Ecto neural progenitor cell (in vitro differentiated cells): ENCODE measurements at regions not wholly inside any gene's neighbourhood (a gene's known extent, or its start where the extent isn't known, plus 50 kb on each side); places are given as distances from the start of the nearest gene placed in this dataset.
"Not testable (repeated sequence)": the region's sequence is repeated elsewhere in the genome, so short reads cannot be mapped to it uniquely, and the experiment has no call there.

Experiments
- DNase-seq: peaks from one replicate; pipeline ENCODE4 v3.0.0-alpha.2; 2018; ENCODE audit warnings: low spot score

GRCh38 chr5:34096033-34096432 is 53.0 kb upstream of the C1QTNF3 start:
- DNase-seq = not testable (repeated sequence)

DNA sequence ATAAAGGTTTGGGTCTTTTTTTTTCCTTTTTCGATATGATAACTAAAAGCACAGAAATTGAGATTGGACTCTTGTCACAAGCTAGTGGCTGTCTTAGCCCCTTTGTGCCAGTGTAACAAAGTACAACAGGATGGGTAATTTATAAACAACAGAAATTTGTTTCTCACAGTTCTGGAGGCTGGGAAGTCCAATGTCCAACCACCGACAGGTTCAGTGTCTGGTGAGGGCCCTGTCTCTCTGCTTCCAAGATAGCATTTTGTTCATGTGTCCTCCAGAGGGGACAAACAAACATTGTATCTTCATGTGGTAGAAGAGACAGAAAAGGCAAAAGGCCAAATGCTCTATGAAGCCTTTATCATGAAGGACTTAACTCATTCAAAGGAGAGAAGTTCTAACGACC is 56.9 kb upstream of the C1QTNF3 start:
- not testable (repeated sequence) for DNase-seq

DNA sequence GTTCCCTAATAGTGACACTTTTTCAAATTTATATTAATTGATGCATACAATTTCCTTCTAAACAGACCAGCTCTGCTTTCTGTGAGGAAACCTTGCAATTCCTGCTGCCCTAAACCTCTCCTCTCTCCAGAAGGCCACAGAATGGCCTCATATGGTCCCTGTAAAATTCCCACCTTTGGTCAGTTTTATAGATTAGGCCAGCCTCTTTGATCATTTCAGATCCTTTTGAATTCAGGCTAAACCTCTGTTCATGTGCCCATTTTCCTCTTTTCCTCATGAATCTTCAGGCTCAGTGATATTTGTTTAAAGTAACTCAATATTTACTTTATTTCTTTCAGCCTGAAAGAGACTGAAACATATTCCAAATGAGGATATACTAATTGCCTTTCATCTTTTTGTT is 58.6 kb upstream of the C1QTNF3 start:
- DNase-seq = not testable (repeated sequence)

GRCh38 chr5:34108897-34109296 is 65.9 kb upstream of the C1QTNF3 start:
- DNase-seq = not testable (repeated sequence)

GRCh38 chr5:34124280-34124679 is 81.3 kb upstream of the C1QTNF3 start:
- not testable (repeated sequence) for DNase-seq

DNA sequence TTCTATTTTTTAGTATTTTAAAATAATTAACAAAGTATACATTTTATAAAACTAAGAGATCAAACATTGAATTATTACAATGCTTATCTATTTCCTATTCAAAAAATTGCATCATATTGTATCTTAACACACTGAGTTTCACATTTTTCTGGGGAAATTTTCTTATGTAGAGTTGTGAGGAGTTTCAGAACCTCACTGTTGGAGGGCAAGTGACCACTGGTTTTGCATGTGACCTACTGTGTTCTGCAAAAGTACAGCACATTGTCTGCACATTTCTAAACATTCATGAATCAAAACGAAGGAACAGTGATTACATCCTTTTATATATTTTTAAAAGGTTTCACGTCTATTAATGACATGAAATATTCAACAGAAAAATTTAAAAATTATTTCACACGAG is 82.3 kb upstream of the C1QTNF3 start:
- DNase-seq = not testable (repeated sequence)

DNA sequence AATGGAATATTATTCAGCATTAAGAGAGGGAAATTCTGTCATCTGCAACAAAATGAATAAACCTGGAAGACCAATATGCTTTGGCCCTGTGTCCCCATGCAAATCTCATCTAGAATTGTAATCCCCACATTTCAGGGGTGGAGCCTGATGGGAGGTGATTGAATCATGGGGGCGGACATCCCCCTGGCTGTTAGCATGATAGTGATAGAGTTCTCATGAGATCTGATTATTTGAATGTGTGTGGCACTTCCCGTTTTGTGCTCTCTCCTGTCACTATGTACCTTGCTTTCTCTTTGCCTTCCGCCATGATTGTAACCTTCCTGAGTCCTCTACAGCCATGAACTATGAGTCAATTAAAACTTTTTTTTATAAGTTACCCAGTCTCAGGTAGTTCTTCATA is 83.7 kb upstream of the C1QTNF3 start:
- not testable (repeated sequence) for DNase-seq

DNA sequence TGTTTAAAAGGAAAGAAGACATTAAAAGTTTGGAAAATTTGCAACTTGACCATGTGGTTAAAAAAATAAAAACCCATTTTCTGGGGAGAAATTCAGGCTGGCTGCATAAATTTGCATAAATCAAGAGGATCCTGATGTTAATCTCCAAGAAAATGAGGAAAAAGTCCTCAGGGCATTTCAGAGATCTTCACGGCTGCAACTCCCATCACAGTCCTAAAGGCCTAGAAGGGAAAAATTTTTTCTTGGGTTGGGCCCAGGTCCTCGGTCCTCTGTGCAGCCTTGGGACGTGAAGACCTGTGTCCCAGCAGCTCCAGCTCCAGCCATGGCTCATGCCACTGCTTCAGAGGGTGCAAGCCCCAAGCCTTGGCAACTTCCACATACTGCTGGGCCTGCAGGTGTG is 84.8 kb upstream of the C1QTNF3 start:
- DNase-seq = not testable (repeated sequence)

GRCh38 chr5:34128890-34129289 is 85.9 kb upstream of the C1QTNF3 start:
- not testable (repeated sequence) for DNase-seq

- not testable (repeated sequence) for DNase-seq
Observed at GRCh38 chr5:34154988-34155387, 112.0 kb upstream of the C1QTNF3 start.

GRCh38 chr5:34156703-34157414 is 113.8 kb upstream of the C1QTNF3 start:
- not testable (repeated sequence) for DNase-seq

GRCh38 chr5:34160904-34161303 is 117.9 kb upstream of the C1QTNF3 start:
- DNase-seq = not testable (repeated sequence)

DNA sequence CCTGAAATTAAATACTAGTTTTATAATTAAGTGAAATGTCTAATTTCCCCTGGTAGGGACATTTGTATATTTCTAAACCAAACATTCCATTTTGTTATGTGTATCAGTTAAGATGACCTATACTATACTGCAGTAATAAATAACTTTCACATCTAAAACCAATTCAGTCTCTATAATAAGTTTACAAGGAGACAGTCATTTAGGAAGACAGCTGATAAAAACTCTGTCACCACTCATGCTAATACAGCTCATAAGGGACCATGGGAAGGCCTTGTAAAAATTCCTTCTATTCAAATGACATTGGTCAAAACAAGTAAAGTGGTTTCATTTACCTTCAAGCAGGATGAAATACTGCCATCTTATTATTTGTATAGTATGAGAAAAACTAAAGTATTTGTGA is 128.4 kb upstream of the C1QTNF3 start:
- not testable (repeated sequence) for DNase-seq

GRCh38 chr5:34179453-34180190 is 136.6 kb upstream of the C1QTNF3 start:
- not testable (repeated sequence) for DNase-seq

DNA sequence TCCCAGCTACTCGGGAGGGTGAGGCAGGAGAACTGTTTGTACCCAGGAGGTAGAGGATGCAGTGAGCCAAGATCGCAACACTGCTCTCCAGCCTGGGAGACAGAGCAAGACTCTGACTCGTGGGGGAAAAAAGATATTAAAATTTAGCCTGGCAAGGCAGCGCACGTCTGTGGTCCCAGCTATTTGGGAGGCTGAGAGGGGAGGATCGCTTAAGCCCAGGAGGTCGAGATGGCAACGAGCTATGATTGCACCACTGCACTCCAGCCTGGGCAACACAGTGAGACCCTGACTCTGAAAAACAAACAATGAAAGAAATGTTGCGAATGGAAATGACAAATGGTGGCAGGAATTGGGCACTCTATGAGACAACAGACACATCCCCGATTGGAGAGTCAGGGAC is 137.2 kb upstream of the C1QTNF3 start:
- not testable (repeated sequence) for DNase-seq

DNA sequence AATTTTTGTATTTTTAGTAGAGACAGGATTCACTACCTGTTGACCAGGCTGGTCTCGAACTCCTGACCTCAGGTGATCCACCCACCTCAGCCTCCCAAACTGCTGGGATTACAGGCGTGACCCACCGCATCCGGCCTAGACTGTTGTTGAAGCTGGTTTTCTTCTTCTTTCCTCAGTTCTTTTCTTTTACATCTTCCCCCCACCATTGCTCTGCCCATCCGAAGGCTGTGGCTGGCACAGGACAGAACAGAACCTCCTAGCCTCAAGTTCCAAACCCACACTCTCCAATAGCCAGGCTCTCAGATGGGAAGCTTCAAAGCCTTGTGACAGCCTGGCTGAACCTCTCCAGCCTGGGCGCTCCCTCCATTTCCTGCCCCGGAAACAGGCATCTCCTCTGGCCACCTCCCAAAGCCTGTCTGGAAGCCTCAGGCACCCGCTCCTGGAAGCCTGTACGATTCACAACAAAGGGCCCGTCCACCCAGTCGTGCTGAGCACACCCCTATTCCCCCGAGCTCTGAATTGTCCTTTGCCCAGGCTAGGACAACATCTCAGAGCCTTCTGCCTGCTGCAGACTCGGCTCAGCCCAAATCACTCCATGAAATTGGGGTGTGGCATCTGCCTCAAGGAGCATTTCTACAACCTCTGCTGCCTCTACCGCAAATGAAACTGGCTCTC is 138.1 kb upstream of the C1QTNF3 start:
- not testable (repeated sequence) for DNase-seq

- not testable (repeated sequence) for DNase-seq
Observed at GRCh38 chr5:34185005-34185404, 142.0 kb upstream of the C1QTNF3 start.

DNA sequence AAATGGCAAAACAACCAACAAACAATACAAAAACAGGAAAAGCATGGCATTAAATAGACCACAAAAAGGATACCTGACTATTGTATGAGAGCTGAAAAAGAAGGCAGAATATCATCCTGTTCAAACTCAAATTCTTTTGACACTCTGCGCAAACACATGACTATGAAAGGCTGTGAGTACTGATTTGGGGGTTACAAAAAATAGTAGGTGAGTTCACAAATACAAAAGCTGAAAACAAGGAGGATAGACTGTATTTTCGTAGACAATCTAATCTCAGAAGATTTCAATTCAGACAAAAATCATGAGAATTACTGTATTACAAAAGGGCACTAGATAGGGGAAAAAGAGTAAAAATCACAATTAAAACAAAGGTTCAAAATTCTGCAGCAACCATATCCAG is 142.6 kb upstream of the C1QTNF3 start:
- DNase-seq = not testable (repeated sequence)

DNA sequence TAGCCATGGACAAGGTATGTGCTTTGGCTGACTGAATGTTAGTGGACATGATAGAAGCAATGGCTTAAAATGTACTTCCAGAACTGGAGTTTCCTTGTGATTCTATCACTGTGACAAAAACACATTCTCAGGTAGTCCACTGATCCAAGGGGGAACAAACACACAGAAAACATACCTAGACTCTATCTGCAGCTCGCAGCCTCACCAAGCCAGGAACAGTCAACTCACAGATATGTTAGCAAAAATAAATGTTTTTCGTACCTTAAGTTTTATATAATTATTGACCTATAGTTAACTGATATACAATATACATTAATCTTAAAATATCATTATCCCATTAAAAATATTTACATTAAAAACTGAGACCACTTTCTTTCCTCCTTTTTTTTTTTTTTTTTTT is 143.1 kb upstream of the C1QTNF3 start:
- not testable (repeated sequence) for DNase-seq

DNA sequence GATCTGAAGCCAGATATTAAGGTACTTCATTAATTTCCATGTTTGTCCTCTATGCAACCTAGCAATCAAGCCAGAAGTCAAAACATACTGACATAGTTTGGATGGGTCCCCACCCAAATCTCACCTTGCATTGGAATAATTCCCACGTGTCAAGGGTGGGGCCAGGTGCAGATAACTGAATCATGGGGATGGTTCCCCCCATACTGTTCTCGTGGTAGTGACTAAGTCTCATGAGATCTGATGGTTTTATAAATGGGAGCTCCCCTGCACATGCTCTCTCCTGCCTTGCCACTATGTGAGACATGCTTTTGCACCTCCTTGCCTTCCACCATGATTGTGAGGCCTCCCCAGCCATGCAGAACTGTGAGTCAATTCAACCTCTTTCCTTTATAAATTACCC is 143.9 kb upstream of the C1QTNF3 start:
- not testable (repeated sequence) for DNase-seq

DNA sequence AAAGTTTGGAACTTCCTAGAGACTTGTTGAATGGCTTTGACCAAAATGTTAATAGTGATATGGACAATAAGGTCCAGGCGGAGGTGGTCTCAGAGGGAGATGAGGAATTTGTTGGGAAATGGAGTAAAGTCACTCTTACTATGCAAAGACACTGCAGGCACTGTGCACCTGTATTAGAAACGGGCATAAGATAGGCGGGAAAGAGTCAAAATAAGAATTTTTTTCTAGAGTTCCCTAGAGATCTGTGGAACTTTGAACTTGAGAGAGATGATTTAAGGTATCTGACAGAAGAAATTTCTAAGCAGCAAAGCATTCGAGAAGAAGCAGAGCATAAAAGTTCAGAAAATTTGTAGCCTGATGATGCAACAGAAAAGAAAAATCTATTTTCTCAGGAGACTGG is 144.4 kb upstream of the C1QTNF3 start:
- not testable (repeated sequence) for DNase-seq

- DNase-seq = peak; percentile 89
Observed at GRCh38 chr5:34188001-34188822, 145.2 kb upstream of the C1QTNF3 start.
